DND-41 (cell line): ENCODE measurements at regions not wholly inside any gene's neighbourhood (a gene's known extent, or its start where the extent isn't known, plus 50 kb on each side); places are given as distances from the start of the nearest gene placed in this dataset.

Experiments
- EZH2 ChIP-seq: IDR thresholded peaks from 3 replicates; pipeline ENCODE4 v1.6.1; 2012; ENCODE audit warnings: borderline replicate concordance, low read depth, mild to moderate bottlenecking, moderate library complexity, low read length, inconsistent platforms; ENCODE audit not compliant: severe bottlenecking
- TF ChIP-seq, protein P1 (sequence below): IDR thresholded peaks from 2 replicates; pipeline ENCODE4 v1.5.1; 2012; ENCODE audit warnings: borderline replicate concordance, low read length, moderate library complexity, mild to moderate bottlenecking; ENCODE audit not compliant: poor library complexity, severe bottlenecking; ENCODE audit errors: extremely low read depth

- TF ChIP-seq, protein P1, sequence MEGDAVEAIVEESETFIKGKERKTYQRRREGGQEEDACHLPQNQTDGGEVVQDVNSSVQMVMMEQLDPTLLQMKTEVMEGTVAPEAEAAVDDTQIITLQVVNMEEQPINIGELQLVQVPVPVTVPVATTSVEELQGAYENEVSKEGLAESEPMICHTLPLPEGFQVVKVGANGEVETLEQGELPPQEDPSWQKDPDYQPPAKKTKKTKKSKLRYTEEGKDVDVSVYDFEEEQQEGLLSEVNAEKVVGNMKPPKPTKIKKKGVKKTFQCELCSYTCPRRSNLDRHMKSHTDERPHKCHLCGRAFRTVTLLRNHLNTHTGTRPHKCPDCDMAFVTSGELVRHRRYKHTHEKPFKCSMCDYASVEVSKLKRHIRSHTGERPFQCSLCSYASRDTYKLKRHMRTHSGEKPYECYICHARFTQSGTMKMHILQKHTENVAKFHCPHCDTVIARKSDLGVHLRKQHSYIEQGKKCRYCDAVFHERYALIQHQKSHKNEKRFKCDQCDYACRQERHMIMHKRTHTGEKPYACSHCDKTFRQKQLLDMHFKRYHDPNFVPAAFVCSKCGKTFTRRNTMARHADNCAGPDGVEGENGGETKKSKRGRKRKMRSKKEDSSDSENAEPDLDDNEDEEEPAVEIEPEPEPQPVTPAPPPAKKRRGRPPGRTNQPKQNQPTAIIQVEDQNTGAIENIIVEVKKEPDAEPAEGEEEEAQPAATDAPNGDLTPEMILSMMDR: no peak
- TF ChIP-seq EZH2: no peak
Measured at GRCh38 chr3:109995377-109995776, 658.0 kb upstream of the DPPA4 start.
